ENCODE measurements at regions not wholly inside any gene's neighbourhood (a gene's known extent, or its start where the extent isn't known, plus 50 kb on each side); places are given as distances from the start of the nearest gene placed in this dataset.

DNA sequence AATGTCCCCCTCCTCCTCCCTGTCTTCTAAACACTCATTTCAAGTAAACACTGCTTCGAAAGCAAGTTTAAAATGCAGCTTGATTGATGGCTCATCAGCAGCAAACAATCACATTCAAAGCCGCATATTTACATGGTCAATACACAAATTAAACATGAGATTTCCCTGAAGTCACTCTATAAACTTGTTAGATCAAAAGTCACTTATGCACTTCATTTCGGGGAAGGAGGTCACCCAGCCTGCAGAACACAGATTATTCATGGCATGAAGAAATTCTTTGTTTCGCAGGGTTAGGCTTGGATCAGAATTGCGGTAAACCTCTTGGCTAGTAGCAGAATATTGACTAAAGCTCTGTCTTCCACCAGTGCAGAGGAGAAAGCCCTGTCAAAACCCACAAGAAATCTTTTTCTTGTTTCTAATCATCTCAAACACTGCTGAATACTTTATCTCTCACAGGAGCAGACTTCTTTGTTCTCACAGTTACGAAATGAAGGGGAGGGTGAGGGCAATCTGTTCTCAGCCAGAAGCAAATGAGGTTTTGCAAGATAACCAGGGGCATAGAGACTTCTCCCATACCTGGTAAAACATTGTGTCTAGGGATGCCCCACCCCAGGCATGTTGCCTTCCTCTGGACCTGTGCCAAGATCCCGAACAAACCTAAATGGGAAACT lies 133.3 kb upstream of the CHL1 start:
- H3K36me3 Mint-ChIP-seq: no peaks in the 10 kb centered on the region
- H3K9me3 Mint-ChIP-seq: no peaks in the 10 kb centered on the region
- no peak overlapping the region for H3K4me3 Mint-ChIP-seq
- no peak overlapping the region for H3K27ac Mint-ChIP-seq
- peaks cover 14% of the 10 kb centered on the region for H3K27me3 Mint-ChIP-seq
- no peaks in the 10 kb centered on the region for H3K4me1 Mint-ChIP-seq

DNA sequence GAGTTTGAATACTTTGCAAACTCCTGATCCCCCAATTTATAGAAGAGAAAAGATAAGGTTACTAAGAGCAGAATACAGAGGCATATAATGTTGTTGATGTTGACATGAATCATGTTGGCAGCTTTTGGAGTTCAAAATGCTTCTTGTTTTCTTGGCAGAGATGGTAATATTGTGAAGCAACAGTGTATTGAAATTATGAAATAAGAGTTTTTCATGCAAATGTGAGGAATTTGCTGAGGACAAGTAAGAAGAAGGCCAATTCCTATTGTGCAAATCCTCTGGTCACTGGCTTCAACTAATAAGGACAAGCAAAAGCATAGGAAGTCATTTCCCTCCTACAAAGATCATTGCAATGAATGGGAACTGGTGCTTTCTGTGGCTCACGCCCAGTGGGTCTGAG lies 126.9 kb upstream of the CHL1 start:
- Mint-ChIP-seq H3K36me3 (no peaks in the 10 kb centered on the region), H3K27me3 (peaks cover 8% of the 10 kb centered on the region), H3K9me3 (no peaks in the 10 kb centered on the region), H3K27ac (no peak overlapping the region), H3K4me3 (no peak overlapping the region), H3K4me1 (no peaks in the 10 kb centered on the region)

DNA sequence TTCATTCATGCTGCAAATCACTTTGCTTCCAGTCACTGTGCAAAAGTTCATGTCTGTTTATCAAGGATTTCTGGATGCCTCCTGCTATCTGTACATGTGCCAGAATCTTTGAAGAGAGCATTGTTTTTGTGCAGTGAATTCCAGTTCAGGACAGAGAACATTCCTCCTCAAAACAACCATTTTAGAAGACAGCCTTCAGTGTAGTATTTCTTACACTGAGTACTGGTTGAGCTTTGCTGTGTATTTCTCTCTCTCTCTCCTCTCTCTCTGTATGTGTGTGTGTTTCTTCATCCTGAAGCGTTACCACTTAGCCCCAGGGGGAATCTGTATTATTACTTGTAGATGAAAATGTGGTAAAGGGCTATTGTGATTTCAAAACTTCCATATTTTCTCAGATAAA lies 123.8 kb upstream of the CHL1 start:
- Mint-ChIP-seq H3K4me3 (no peak overlapping the region), H3K27me3 (peaks cover 14% of the 10 kb centered on the region), H3K27ac (no peak overlapping the region), H3K4me1 (no peaks in the 10 kb centered on the region), H3K9me3 (no peaks in the 10 kb centered on the region), H3K36me3 (no peaks in the 10 kb centered on the region)

GRCh38 chr3:73271-73670 lies 123.3 kb upstream of the CHL1 start:
- Mint-ChIP-seq H3K4me1 (no peaks in the 10 kb centered on the region), H3K9me3 (no peaks in the 10 kb centered on the region), H3K27ac (no peak overlapping the region), H3K27me3 (peaks cover 14% of the 10 kb centered on the region), H3K4me3 (no peak overlapping the region), H3K36me3 (no peaks in the 10 kb centered on the region)

DNA sequence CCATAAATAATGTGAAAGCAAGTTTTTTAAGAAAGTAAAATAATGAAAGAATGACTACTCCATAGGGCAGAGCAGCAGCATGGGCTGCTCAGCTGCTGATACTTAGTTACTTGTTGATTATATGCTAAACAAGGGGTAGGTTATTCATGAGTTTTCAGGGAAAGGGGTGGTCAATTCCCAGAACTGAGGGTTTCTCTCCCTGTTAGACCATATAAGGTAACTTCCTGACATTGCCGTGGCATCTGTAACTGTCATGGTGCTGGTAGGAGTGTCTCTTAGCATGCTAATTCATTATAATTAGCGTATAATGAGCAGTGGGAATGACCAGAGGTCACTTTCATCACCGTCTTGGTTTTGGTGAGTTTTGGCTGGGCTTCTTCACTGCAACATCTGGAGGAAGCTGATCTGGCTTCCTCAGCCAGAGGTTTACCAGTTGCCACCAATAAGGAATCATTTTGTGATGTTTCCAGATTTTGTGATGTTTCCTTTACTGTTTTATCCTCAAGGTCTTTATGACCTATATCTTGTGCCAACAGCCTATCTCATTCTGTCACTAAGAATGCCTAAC lies 121.8 kb upstream of the CHL1 start:
- peaks cover 14% of the 10 kb centered on the region for H3K27me3 Mint-ChIP-seq
- H3K4me3 Mint-ChIP-seq: no peak overlapping the region
- no peaks in the 10 kb centered on the region for H3K36me3 Mint-ChIP-seq
- no peaks in the 10 kb centered on the region for H3K9me3 Mint-ChIP-seq
- no peak overlapping the region for H3K27ac Mint-ChIP-seq
- H3K4me1 Mint-ChIP-seq: no peaks in the 10 kb centered on the region

- Mint-ChIP-seq H3K36me3 (no peaks in the 10 kb centered on the region), H3K9me3 (peaks cover 2% of the 10 kb centered on the region), H3K27ac (no peak overlapping the region), H3K4me1 (no peaks in the 10 kb centered on the region), H3K27me3 (peaks cover 16% of the 10 kb centered on the region), H3K4me3 (no peak overlapping the region)
These were observed 121.3 kb upstream of the CHL1 start for GRCh38 chr3:75260-75659.

- Mint-ChIP-seq H3K9me3 (peaks cover 8% of the 10 kb centered on the region), H3K27ac (no peak overlapping the region), H3K4me1 (no peaks in the 10 kb centered on the region), H3K36me3 (no peaks in the 10 kb centered on the region), H3K4me3 (no peak overlapping the region), H3K27me3 (peaks cover 16% of the 10 kb centered on the region)
These were observed 117.0 kb upstream of the CHL1 start for GRCh38 chr3:79542-79941.

DNA sequence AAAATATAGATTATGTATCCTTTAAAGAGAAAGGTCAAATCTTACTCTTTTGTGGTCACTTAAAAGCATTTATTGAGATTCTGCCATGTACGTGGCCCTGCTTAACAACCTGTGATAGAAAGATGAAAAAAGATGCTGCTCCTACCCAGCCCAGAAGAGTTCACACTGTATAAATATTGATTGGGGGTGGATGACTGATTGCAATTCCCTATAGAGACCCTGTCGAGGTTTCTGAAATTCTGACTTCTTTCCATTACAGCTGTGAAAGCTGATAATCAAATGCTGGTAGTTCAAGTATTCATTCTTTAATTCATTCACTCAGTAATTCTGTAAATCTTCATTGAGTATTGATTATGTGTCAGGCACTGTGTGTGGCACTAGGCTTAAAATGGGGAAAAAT lies 114.1 kb upstream of the CHL1 start:
- Mint-ChIP-seq H3K27me3 (peaks cover 8% of the 10 kb centered on the region), H3K4me3 (no peak overlapping the region), H3K9me3 (peaks cover 8% of the 10 kb centered on the region), H3K4me1 (no peaks in the 10 kb centered on the region), H3K27ac (no peak overlapping the region), H3K36me3 (no peaks in the 10 kb centered on the region)

DNA sequence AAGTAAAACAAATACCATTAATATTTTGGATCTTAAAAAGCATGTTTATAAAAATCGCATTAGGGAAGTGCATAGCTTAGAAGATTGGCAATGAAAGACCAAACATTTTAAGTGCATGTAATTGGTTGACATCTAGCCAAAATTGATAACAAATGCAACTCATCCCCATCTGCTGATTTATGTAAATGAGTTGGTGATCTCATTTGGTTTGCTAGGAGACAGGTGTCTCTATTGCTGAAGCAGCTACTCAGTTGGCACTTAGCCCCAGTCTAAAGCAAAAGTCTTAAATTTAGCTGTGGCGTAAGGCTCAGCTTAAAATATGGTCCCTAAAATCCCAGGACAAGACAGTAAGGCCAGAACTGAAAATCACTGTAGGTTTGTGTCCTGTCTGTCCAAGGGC lies 113.5 kb upstream of the CHL1 start:
- no peak overlapping the region for H3K27ac Mint-ChIP-seq
- H3K4me3 Mint-ChIP-seq: no peak overlapping the region
- H3K4me1 Mint-ChIP-seq: no peaks in the 10 kb centered on the region
- H3K27me3 Mint-ChIP-seq: peaks cover 10% of the 10 kb centered on the region
- peaks cover 8% of the 10 kb centered on the region for H3K9me3 Mint-ChIP-seq
- no peaks in the 10 kb centered on the region for H3K36me3 Mint-ChIP-seq

DNA sequence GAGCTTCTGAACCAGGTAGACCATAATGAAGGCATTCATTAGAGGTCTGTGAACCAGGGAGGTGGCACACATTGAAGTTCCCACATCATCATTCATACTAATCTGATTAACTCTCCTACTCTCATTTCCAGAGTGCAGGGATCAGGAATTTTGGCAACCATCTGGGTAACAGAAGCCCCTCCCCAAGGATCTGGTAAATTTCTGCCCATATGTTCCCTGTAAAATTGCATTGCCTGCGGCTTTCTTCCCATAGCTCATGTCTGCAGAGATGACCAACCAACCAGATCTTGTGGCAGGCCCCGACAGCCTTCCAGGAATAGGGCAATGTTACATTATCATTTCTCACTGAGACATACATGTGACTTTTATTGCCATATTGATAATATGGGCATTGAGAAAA lies 111.4 kb upstream of the CHL1 start:
- Mint-ChIP-seq H3K4me1 (no peaks in the 10 kb centered on the region), H3K9me3 (peaks cover 6% of the 10 kb centered on the region), H3K27ac (no peak overlapping the region), H3K4me3 (no peak overlapping the region), H3K36me3 (no peaks in the 10 kb centered on the region), H3K27me3 (peaks cover 10% of the 10 kb centered on the region)

DNA sequence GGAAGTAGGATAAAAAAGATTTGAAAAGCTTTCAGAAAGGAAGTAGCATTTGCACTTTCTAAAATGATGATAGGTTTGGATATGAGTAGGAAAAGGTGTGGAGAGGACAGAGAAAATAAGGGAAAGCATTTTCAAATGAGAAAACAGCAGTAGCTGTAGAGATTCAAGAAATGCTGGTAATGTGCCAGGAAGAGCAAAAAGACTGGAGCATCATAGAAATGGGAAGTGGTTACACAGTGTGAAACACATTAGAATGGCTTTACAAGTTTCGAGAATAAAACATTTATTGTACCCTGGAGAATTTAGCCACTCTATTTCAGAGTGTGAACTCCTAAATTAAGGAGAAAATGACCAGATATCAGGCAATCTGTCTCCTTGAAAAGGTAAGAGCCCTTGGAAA lies 108.3 kb upstream of the CHL1 start:
- H3K4me1 Mint-ChIP-seq: no peaks in the 10 kb centered on the region
- H3K36me3 Mint-ChIP-seq: no peaks in the 10 kb centered on the region
- H3K27me3 Mint-ChIP-seq: peaks cover 7% of the 10 kb centered on the region
- no peaks in the 10 kb centered on the region for H3K9me3 Mint-ChIP-seq
- H3K27ac Mint-ChIP-seq: no peak overlapping the region
- H3K4me3 Mint-ChIP-seq: no peak overlapping the region

GRCh38 chr3:93746-94145 lies 102.8 kb upstream of the CHL1 start:
- Mint-ChIP-seq H3K27me3 (peaks cover 3% of the 10 kb centered on the region), H3K36me3 (no peaks in the 10 kb centered on the region), H3K4me3 (no peak overlapping the region), H3K4me1 (no peaks in the 10 kb centered on the region), H3K27ac (no peak overlapping the region), H3K9me3 (no peaks in the 10 kb centered on the region)

GRCh38 chr3:96259-96658 lies 100.3 kb upstream of the CHL1 start:
- H3K36me3 Mint-ChIP-seq: no peaks in the 10 kb centered on the region
- H3K27me3 Mint-ChIP-seq: peaks cover 3% of the 10 kb centered on the region
- no peak overlapping the region for H3K27ac Mint-ChIP-seq
- H3K4me1 Mint-ChIP-seq: no peaks in the 10 kb centered on the region
- H3K4me3 Mint-ChIP-seq: no peak overlapping the region
- no peaks in the 10 kb centered on the region for H3K9me3 Mint-ChIP-seq

- H3K9me3 Mint-ChIP-seq: no peaks in the 10 kb centered on the region
- no peaks in the 10 kb centered on the region for H3K4me1 Mint-ChIP-seq
- H3K27me3 Mint-ChIP-seq: peaks cover 3% of the 10 kb centered on the region
- H3K4me3 Mint-ChIP-seq: no peak overlapping the region
- no peak overlapping the region for H3K27ac Mint-ChIP-seq
- H3K36me3 Mint-ChIP-seq: no peaks in the 10 kb centered on the region
These were observed 98.9 kb upstream of the CHL1 start for GRCh38 chr3:97417-98258.

DNA sequence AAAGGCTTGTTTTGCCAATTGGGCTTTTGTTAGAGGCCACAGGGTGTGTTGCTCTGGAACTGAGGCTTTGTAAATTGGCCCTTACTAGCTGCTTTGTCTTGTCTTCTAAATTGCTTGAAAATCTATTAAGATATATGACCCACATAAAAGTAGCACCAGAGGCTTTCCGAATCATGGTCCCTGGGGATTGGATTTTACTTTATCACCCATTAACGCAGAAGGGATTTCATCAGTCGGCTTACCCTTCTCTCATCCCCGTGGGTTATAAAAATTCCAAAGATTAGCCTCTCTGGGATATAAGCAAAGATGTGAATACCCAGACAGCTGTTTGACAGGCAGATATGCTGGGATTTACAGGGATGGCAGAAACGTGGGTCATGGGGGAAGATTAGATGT lies 98.3 kb upstream of the CHL1 start:
- Mint-ChIP-seq H3K27ac (no peak overlapping the region), H3K4me3 (no peak overlapping the region), H3K27me3 (peaks cover 3% of the 10 kb centered on the region), H3K4me1 (no peaks in the 10 kb centered on the region), H3K9me3 (no peaks in the 10 kb centered on the region), H3K36me3 (no peaks in the 10 kb centered on the region)

GRCh38 chr3:99506-99905 lies 97.1 kb upstream of the CHL1 start:
- no peaks in the 10 kb centered on the region for H3K9me3 Mint-ChIP-seq
- H3K36me3 Mint-ChIP-seq: no peaks in the 10 kb centered on the region
- peaks cover 3% of the 10 kb centered on the region for H3K27me3 Mint-ChIP-seq
- H3K4me3 Mint-ChIP-seq: no peak overlapping the region
- H3K27ac Mint-ChIP-seq: no peak overlapping the region
- H3K4me1 Mint-ChIP-seq: no peaks in the 10 kb centered on the region

Measured in activated naive CD4-positive, alpha-beta T cell treated with anti-CD3 and anti-CD28 coated beads, Interleukin-2, amount 50 U/mL, for 24 hours (primary cell).